ENCODE measurements at regions not wholly inside any gene's neighbourhood (a gene's known extent, or its start where the extent isn't known, plus 50 kb on each side); places are given as distances from the start of the nearest gene placed in this dataset.
"Not testable (repeated sequence)": the region's sequence is repeated elsewhere in the genome, so short reads cannot be mapped to it uniquely, and the experiment has no call there.

- no peak for DNase-seq
Measured at GRCh38 chr13:34175551-34175950, 357.6 kb downstream of the RFC3 start.

- no peak for DNase-seq
Measured at GRCh38 chr13:34176633-34177032, 358.7 kb downstream of the RFC3 start.

GRCh38 chr13:34179481-34179880 is 361.5 kb downstream of the RFC3 start:
- no peak for DNase-seq

DNA sequence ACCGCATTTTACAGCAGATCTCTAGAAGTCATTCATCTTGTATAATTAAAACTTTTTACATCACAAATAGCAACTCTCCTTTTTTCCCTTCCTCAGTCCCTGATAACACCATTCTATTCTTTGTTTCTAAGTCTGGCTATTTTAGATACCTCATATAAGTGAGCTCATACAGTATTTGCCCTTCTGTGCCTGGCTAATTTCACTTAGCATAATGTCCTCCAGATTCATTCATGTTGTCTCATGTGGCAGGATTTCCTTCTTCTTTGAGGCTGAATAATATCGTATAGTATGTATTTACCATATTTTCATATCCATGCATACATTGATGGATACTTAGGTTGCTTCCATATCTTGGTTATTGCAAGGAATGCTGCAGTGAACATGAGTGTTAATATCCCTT is 362.0 kb downstream of the RFC3 start:
- DNase-seq: no peak

- not testable (repeated sequence) for DNase-seq
Measured at GRCh38 chr13:34181256-34181655, 363.3 kb downstream of the RFC3 start.

DNA sequence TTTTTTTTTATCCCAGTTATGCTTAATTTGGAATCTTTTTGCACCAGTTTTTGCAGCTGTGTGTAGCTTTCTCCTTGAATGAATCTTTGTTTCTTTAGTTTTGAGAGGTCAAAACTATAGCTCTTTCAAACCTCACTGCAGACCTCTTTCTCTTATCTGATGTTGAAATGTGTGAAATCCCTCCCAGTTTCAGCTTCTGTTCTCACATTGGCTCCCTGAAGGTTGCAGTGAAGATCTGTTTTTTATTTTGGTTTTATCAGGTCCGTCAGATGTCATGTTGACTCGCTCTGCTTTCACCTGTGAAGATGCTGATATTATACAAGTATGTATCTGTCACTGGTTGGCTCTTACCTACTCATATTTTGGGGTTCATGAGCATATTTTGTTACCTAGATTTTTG is 372.0 kb downstream of the RFC3 start:
- no peak for DNase-seq

GRCh38 chr13:34201050-34201913 is 383.3 kb downstream of the RFC3 start:
- DNase-seq: no peak

- DNase-seq: no peak
Measured at GRCh38 chr13:34207334-34207733, 389.4 kb downstream of the RFC3 start.

DNA sequence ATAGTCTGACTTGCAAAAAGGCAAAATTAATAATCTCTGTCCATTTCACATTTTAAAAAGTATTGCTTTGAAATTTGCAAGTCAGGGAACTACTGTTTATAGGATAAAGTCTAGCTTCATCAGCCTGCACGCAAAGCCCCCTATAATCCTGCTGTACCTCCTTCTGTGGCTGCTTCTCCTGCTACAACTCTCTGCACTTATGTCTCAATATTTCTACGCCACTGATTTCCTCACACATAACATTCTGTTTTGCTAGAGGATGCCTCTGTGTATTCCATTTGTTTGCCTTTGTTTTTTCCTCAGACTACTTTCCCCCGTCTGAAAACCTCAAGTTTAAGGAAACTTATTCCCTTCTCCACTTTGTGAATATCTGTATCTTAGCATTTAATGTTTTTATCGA is 389.9 kb downstream of the RFC3 start:
- no peak for DNase-seq

DNA sequence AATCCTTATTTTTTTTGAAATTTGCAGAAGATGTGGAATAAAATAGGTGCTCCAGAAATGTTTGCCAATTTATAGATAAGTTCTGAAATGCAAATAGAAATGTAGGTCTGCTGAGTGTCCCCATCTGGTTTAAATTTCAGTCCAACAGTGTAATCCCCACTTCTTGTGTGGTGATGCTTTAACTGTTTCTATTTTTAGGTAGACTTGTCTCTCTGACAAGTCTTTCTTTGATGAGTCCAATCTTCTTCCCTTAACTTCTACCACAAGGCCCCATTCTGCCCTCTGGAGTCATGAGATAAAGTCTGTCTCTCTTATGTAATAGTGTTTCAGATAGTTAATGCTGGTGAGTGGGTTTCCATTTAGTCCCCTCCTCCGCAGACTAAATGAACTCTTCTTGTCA is 390.4 kb downstream of the RFC3 start:
- DNase-seq: no peak

DNA sequence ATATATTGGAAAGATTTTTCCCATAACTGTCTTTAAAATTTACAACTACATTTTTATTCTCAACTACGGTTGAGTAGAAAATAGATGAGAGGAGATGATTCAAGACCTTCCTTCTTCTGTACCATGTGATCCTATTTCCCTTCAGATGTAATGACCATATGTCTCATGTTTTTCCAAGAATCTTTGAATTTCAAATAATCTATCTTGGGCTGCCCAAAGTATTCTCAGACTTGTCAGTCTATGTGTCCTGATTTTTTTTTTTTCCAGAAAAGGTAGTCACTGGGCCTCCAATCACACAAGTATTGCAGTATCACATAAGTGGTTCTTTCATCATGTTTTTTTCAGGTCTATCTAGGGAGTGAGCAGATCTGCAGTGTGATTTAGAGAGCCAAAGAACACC is 392.4 kb downstream of the RFC3 start:
- DNase-seq: no peak

DNA sequence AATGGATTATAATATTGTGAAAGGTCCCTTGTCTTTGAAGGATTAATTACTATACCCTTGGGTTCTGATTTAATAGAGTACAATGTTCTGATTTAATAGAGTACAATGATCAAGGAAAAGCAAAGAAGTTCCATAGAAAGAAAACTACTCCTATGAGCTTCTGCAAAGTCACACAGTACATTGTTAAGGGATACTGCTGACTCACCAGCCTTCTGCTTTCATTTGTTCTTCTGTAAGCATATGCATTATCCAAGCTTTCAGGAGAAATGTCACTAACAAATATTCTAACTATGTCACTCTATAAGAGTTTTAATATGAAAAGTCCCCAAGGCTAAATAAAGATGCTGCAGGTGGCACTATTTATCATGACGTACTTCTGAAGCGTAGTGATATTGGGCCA is 396.7 kb downstream of the RFC3 start:
- no peak for DNase-seq

- DNase-seq: no peak
Measured at GRCh38 chr13:34216256-34216655, 398.3 kb downstream of the RFC3 start.

DNA sequence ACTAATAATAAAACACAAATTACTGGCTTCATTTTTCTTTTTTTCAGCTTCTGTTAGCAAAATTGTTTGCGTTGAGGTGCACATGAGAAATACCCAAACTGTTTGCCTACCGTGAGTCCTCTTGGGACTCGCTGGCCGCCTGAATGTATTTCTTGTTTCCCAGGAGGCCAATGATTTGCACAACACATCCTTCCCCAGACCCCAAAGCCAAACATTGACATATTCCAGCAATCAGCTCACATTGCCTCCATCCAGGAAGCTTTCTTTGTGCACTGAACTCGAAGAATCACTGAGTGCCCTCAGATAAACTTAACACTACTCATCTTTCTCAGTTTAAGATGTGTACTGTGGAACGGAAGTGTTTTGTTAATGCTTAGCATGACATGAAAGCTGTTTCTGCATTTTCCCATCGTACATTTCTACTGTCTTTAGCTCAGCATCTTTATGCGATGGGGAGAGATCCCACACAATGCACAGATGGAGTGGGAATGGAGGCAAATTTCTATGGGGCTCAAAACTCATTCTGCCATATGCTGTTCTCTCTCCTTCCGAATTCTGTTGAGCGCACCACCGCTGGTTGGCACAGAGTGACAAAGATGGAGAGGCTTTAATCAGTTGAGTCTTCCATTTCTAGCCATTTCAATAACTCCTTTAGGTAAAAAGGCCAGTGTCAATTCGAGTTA is 399.5 kb downstream of the RFC3 start:
- no peak for DNase-seq

DNA sequence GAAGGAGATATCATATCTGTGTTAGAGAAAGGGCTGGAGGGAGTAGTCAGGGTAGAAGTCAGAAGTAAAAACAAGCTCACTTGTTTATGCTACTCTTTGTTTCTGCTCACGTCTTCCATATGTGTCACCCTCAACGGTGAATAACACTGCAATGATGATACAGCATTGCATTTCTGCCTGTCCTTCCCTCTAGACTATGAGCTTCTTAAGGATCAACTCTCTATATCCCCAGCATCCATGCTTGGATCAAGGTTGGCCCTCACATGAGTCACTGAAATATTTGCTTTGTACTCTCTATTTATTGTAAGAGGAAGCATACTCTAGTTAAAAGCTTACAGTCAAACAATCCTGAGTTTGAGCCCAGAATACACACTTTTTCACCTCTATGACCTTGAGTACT is 406.0 kb downstream of the RFC3 start:
- DNase-seq: no peak

GRCh38 chr13:34224877-34225276 is 406.9 kb downstream of the RFC3 start:
- DNase-seq: no peak

GRCh38 chr13:34230271-34230670 is 412.3 kb downstream of the RFC3 start:
- no peak for DNase-seq

DNA sequence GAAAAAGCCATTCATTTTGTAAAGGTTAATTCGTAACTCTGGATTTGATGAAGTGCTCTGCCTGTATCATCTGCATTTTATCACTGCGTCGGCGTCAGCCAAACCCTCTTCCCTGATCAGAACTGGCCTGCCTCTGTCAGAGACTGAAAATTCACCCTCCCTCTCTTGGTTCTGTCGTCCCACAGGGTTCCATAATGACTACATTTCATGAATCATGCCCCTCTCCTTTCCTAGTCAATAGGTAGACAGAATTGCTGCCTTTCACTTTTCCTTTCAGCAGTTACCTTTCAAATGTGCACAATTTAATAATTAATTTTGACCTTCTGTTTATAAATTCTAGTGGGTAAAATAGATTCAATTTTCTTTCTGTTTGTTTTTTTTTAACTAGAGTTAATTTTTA is 423.4 kb downstream of the RFC3 start:
- DNase-seq: no peak

- no peak for DNase-seq
Measured at GRCh38 chr13:34243403-34243802, 425.5 kb downstream of the RFC3 start.

- no peak for DNase-seq
Measured at GRCh38 chr13:34246511-34246910, 428.6 kb downstream of the RFC3 start.

GRCh38 chr13:34247596-34247995 is 429.6 kb downstream of the RFC3 start:
- DNase-seq: no peak

- DNase-seq: no peak
Measured at GRCh38 chr13:34249546-34250039, 431.6 kb downstream of the RFC3 start.

DNA sequence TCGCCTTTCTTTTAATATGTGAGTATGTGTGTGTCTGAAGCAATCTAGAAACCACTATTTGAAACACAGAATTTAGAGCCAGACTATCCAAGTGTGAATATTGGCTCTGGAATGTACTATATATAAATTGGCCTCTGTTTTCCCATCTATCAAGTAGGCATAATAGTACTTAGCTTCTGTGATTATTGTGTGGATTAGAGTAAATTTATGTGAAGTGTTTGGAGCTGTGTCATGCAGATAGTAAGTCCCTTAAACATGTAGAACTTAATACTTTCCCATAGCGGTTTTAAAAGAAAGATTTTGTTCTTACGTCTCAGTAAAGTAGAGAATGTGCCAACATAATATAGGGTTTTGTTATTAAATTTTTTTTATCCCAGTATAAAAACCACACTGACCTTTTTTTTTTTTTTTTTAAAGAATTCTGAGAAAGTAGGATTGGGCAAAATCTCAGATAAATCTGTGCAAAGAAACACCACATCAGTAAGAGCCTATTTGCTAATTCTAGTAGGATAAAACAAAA is 432.3 kb downstream of the RFC3 start:
- DNase-seq: no peak

GRCh38 chr13:34254366-34254765 is 436.4 kb downstream of the RFC3 start:
- DNase-seq: no peak

All from CD4-positive, alpha-beta T cell treated with Interleukin-4 for 1 hour (primary cell).